K562 (cell line): ENCODE measurements at regions not wholly inside any gene's neighbourhood (a gene's known extent, or its start where the extent isn't known, plus 50 kb on each side); places are given as distances from the start of the nearest gene placed in this dataset.

Experiments used
- ATAC-seq: fragments of 200-7000 bp; cut with Tn5 transposase; 3 replicates; pipeline ENCODE4 v1.9.1; 2020; ENCODE audit warnings: moderate library complexity
- BruUV-seq: library from RNA; stranded (reverse); fragments of 400-500 nt; replicated peaks from 2 replicates; lab custom pipeline; 2021; lab: Mats Ljungman, UMichigan
- CTCF ChIA-PET: fragments of 300-600 bp; formaldehyde crosslinking; extraction: SDS; loops from one replicate; lab custom pipeline; 2021; ENCODE audit warnings: low intra/inter-chr PET ratio; lab: Yijun Ruan, JAX
- POLR2A ChIA-PET: fragments of 300-600, 350-650 bp; sonication (Branson Sonifier 250); formaldehyde crosslinking; extraction: SDS; loops from one replicate; lab custom pipeline; 2021; ENCODE audit warnings: antibody characterized with exemption, inconsistent platforms; lab: Yijun Ruan, JAX
- DNase-seq, 4 experiments: peaks; one replicate each; pipeline versions ENCODE4 v3.0.0 to v3.0.0-alpha.2; 2011 to 2018; ENCODE audit warnings: low spot score in 3 of 4, mixed read lengths in 3 of 4; ENCODE audit errors: extremely low read depth in 1 of 4
- FAIRE-seq: peaks from 2 replicates; lab custom pipeline; 2011; peaks lifted over from hg19 to GRCh38; lab: Jason Lieb, UNC
- H2AFZ ChIP-seq: 2 replicates; pipeline ENCODE4 v1.6.0; 2011; ENCODE audit warnings: low read depth, low read length, control low read depth, inconsistent platforms
- H3K27ac ChIP-seq: fragments of 200-600 bp; 3 replicates; pipeline ENCODE4 v1.8.0; 2011; ENCODE audit warnings: low read depth, mild to moderate bottlenecking, control low read depth, inconsistent platforms, low read length, moderate library complexity, mixed read lengths; ENCODE audit errors: extremely low read depth
- H3K27me3 ChIP-seq, 2 experiments: fragments of 300-600 bp in 1 of 2; 2 replicates in 1 of 2; 3 replicates in 1 of 2; pipeline versions ENCODE4 v1.6.0 to v1.8.0; 2011; ENCODE audit warnings: inconsistent platforms in 2 of 2, low read length in 2 of 2, mild to moderate bottlenecking in 1 of 2, mixed read lengths in 1 of 2, moderate library complexity in 1 of 2; ENCODE audit not compliant: control insufficient read depth in 2 of 2, insufficient read depth in 2 of 2
- H3K36me3 ChIP-seq: fragments of 300-600 bp; 3 replicates; pipeline ENCODE4 v1.8.0; 2011; ENCODE audit warnings: mild to moderate bottlenecking, low read length, inconsistent platforms; ENCODE audit not compliant: control insufficient read depth, insufficient read depth
- H3K4me1 ChIP-seq, 2 experiments: fragments of 200-600 bp in 1 of 2; replicated peaks in 1 of 2; 2 replicates in 1 of 2; 3 replicates in 1 of 2; pipeline versions ENCODE4 v1.5.1 to v1.8.0; 2011; ENCODE audit warnings: inconsistent platforms in 2 of 2, low read length in 2 of 2, mild to moderate bottlenecking in 1 of 2, mixed read lengths in 1 of 2, moderate library complexity in 1 of 2; ENCODE audit not compliant: control insufficient read depth in 2 of 2, insufficient read depth in 2 of 2
- H3K4me2 ChIP-seq: 2 replicates; pipeline ENCODE4 v1.6.1; 2011; ENCODE audit warnings: low read length, control low read depth, inconsistent platforms, mixed read lengths; ENCODE audit not compliant: insufficient read depth
- H3K4me3 ChIP-seq: fragments of 200-600 bp; sonication (generic), shearing (Covaris generic); 2 replicates; pipeline ENCODE4 v1.5.1; 2016; ENCODE audit warnings: control low read depth, inconsistent platforms
- H3K79me2 ChIP-seq: fragments of 200-600 bp; 3 replicates; pipeline ENCODE4 v1.8.0; 2011; ENCODE audit warnings: low read length, inconsistent platforms; ENCODE audit not compliant: control insufficient read depth, insufficient read depth
- H3K9ac ChIP-seq, 2 experiments: 2 replicates each; pipeline versions ENCODE4 v1.6.0 to v1.6.1; 2011; ENCODE audit warnings: low read depth in 2 of 2, low read length in 2 of 2, control low read depth in 1 of 2, inconsistent platforms in 1 of 2, mild to moderate bottlenecking in 1 of 2, mixed read lengths in 1 of 2; ENCODE audit not compliant: insufficient read depth in 1 of 2
- H3K9me1 ChIP-seq: one replicate; pipeline ENCODE4 v1.6.0; 2011; ENCODE audit warnings: inconsistent platforms, mild to moderate bottlenecking, low read length, moderate library complexity; ENCODE audit not compliant: control insufficient read depth, insufficient read depth
- H3K9me3 ChIP-seq: replicated peaks from 2 replicates; pipeline ENCODE4 v1.5.1; 2011; ENCODE audit warnings: low read depth, low read length, inconsistent platforms; ENCODE audit not compliant: control insufficient read depth, insufficient read depth
- H4K20me1 ChIP-seq: replicated peaks from 2 replicates; pipeline ENCODE4 v1.6.1; 2011; ENCODE audit warnings: low read length, inconsistent platforms, mixed read lengths; ENCODE audit not compliant: control insufficient read depth, insufficient read depth
- CBFA2T3 ChIP-seq: fragments of 450-650 bp; IDR thresholded peaks from 2 replicates; pipeline ENCODE4 v1.6.1; 2017
- FUS ChIP-seq: fragments of 200-400 bp; formaldehyde crosslinking; optimal IDR thresholded peaks from 2 replicates; pipeline ENCODE3; 2017; ENCODE audit warnings: low read depth, low read length
- GABPA ChIP-seq: fragments of 200-800 bp; sonication (Bioruptor generic); conservative IDR thresholded peaks from 2 replicates; pipeline ENCODE4 v1.6.1; 2016; ENCODE audit warnings: low read depth, missing genetic modification characterization, missing compliant biosample characterization
- HNRNPL ChIP-seq: fragments of 200-400 bp; formaldehyde crosslinking; IDR thresholded peaks from 2 replicates; pipeline ENCODE4 v1.6.1; 2017; ENCODE audit warnings: low read depth, mild to moderate bottlenecking, low read length
- ILF3 ChIP-seq: fragments of 450-650 bp; IDR thresholded peaks from 2 replicates; pipeline ENCODE4 v1.6.1; 2018; ENCODE audit warnings: antibody characterized with exemption, mild to moderate bottlenecking, moderate library complexity, borderline replicate concordance
- MAZ ChIP-seq, 2 experiments: fragments of 450-650 bp in 1 of 2; sonication (generic) in 1 of 2; formaldehyde crosslinking; IDR thresholded peaks in 1 of 2; conservative IDR thresholded peaks in 1 of 2; 2 replicates each; pipeline versions ENCODE4 v1.4.0 to v1.5.0; 2020; ENCODE audit warnings: mild to moderate bottlenecking in 1 of 2, missing genetic modification reagents in 1 of 2
- NR1H2 ChIP-seq: sonication (generic); formaldehyde crosslinking; IDR thresholded peaks from 2 replicates; pipeline ENCODE4 v1.4.0; 2020; ENCODE audit warnings: mild to moderate bottlenecking, missing genetic modification reagents
- SP2 ChIP-seq: IDR thresholded peaks from 2 replicates; pipeline ENCODE4 v1.6.1; 2011; ENCODE audit warnings: mild to moderate bottlenecking, low read depth, low read length, moderate library complexity; ENCODE audit not compliant: poor library complexity, severe bottlenecking; ENCODE audit errors: extremely low read depth
- SREBF2 ChIP-seq: sonication (generic); formaldehyde crosslinking; IDR thresholded peaks from 2 replicates; pipeline ENCODE4 v1.4.0; 2020; ENCODE audit warnings: mild to moderate bottlenecking, missing genetic modification reagents
- TFAM ChIP-seq: fragments of 250-450 bp; sonication (Bioruptor Pico); conservative IDR thresholded peaks from 2 replicates; pipeline ENCODE4 v1.5.0; 2021; ENCODE audit warnings: mild to moderate bottlenecking, moderate library complexity
- ZFP1 ChIP-seq: fragments of 450-650 bp; formaldehyde crosslinking; IDR thresholded peaks from 2 replicates; pipeline ENCODE4 v1.4.0; 2020; ENCODE audit warnings: mild to moderate bottlenecking, mixed read lengths
- ZNF507 ChIP-seq: conservative IDR thresholded peaks from 2 replicates; pipeline ENCODE4 v1.6.1; 2017; ENCODE audit warnings: missing genetic modification characterization, missing compliant biosample characterization
- ZNF551 ChIP-seq: fragments of 250-450 bp; sonication (Bioruptor Pico); IDR thresholded peaks from 2 replicates; pipeline ENCODE4 v1.5.0; 2021; ENCODE audit warnings: mild to moderate bottlenecking, moderate library complexity
- ZNF717 ChIP-seq: fragments of 250-450 bp; sonication (Bioruptor Pico); IDR thresholded peaks from 2 replicates; pipeline ENCODE4 v1.5.0; 2021
- WGBS: fragments of 100-300 bp; shearing (Covaris generic); methylation state at CpG from one replicate; pipeline ENCODE4 v1.1.6; 2016; ENCODE audit warnings: low coverage, mixed read lengths; ENCODE audit not compliant: insufficient coverage; ENCODE audit errors: missing lambda C conversion rate; 5-methylcytosine and 5-hydroxymethylcytosine counted together
- in situ Hi-C: fragments of 300-500 bp; cut with MboI; formaldehyde crosslinking; loops from 4 replicates; pipeline ENCODE4 v1.15.0; 2018; ENCODE audit warnings: inconsistent platforms, mixed read lengths
- intact Hi-C: fragments of 100-400 bp; cut with micrococcal nuclease; formaldehyde crosslinking; loops from 2 replicates; pipeline ENCODE4 v1.14.2; 2022
- TF ChIP-seq, protein P1 (sequence below): fragments of 200-400 bp; formaldehyde crosslinking; IDR thresholded peaks from 2 replicates; pipeline ENCODE4 v1.6.1; 2017; ENCODE audit warnings: mild to moderate bottlenecking, low read depth, low read length, moderate library complexity
- TF ChIP-seq, protein P2 (sequence below): fragments of 450-650 bp; formaldehyde crosslinking; IDR thresholded peaks from 2 replicates; pipeline ENCODE4 v1.4.0; 2020; ENCODE audit warnings: mild to moderate bottlenecking, moderate library complexity
- TF ChIP-seq, protein P3 (sequence below): fragments of 250-450 bp; sonication (Bioruptor Pico); IDR thresholded peaks from 2 replicates; pipeline ENCODE4 v1.8.0; 2022; ENCODE audit warnings: moderate library complexity, mild to moderate bottlenecking, inconsistent platforms

DNA sequence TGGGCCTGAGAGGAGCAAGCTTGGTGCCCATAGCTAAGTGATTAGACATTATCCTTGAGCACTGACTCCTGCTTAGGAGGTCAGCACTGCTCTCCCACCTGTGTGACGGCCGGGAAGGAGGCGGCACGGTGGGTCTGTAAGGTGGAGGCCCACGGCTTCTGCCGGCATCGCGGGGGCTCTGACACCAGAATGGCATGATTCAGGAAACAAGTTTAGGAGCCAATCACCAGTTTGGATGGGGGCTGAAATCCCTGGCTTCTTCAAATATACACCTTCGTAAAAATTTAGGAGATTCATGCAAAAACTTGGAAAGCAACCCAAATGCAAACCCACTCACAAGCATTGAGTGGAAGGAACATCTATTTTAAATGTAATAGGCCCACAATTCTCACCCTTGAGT lies 307.3 kb upstream of the TSHZ3 start:
- H3K4me3 ChIP-seq, result no peak overlapping the region
- intact Hi-C loops, result no loop called here
- no peak overlapping the region for H3K27ac ChIP-seq
- no peak for ATAC-seq
- no TSS peak for BruUV-seq
- WGBS, result 0% methylated on average over 9 of the region's 9 CpGs
- H4K20me1 ChIP-seq, result no peaks in the 10 kb centered on the region
- CTCF ChIA-PET, result no interaction called here
- H3K4me2 ChIP-seq, result no peak overlapping the region
- no peak for FAIRE-seq
- no peak overlapping the region for H2AFZ ChIP-seq
- no peaks in the 10 kb centered on the region for H3K9me3 ChIP-seq
- H3K9ac ChIP-seq, result no peak overlapping the region
- in situ Hi-C loops, result no loop called here
- DNase-seq, result no peak
- H3K4me1 ChIP-seq, result no peaks in the 10 kb centered on the region
- POLR2A ChIA-PET, result no interaction called here
- TF ChIP-seq ILF3 (no peak), GABPA (tag) (no peak), ZNF551 (CRISPR knock-in tag) (no peak), SREBF2 (CRISPR knock-in tag) (no peak), CBFA2T3 (no peak), MAZ (CRISPR knock-in tag; conservative IDR thresholded peaks at IDR 0.05 in 1 of 2, IDR thresholded peaks at IDR 0.05 in 1 of 2) (no peak), ZNF507 (tag) (no peak), SP2 (no peak), NR1H2 (no peak), ZNF717 (no peak), FUS (no peak), ZFP1 (no peak), TFAM (CRISPR knock-in tag) (no peak), HNRNPL (no peak)
- TF ChIP-seq, protein P1, sequence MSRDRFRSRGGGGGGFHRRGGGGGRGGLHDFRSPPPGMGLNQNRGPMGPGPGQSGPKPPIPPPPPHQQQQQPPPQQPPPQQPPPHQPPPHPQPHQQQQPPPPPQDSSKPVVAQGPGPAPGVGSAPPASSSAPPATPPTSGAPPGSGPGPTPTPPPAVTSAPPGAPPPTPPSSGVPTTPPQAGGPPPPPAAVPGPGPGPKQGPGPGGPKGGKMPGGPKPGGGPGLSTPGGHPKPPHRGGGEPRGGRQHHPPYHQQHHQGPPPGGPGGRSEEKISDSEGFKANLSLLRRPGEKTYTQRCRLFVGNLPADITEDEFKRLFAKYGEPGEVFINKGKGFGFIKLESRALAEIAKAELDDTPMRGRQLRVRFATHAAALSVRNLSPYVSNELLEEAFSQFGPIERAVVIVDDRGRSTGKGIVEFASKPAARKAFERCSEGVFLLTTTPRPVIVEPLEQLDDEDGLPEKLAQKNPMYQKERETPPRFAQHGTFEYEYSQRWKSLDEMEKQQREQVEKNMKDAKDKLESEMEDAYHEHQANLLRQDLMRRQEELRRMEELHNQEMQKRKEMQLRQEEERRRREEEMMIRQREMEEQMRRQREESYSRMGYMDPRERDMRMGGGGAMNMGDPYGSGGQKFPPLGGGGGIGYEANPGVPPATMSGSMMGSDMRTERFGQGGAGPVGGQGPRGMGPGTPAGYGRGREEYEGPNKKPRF, result no peak
- TF ChIP-seq, protein P2, sequence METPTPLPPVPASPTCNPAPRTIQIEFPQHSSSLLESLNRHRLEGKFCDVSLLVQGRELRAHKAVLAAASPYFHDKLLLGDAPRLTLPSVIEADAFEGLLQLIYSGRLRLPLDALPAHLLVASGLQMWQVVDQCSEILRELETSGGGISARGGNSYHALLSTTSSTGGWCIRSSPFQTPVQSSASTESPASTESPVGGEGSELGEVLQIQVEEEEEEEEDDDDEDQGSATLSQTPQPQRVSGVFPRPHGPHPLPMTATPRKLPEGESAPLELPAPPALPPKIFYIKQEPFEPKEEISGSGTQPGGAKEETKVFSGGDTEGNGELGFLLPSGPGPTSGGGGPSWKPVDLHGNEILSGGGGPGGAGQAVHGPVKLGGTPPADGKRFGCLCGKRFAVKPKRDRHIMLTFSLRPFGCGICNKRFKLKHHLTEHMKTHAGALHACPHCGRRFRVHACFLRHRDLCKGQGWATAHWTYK (CRISPR knock-in tag), result no peak
- TF ChIP-seq, protein P3, sequence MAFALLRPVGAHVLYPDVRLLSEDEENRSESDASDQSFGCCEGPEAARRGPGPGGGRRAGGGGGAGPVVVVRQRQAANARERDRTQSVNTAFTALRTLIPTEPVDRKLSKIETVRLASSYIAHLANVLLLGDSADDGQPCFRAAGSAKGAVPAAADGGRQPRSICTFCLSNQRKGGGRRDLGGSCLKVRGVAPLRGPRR (CRISPR knock-in tag), result no peak
- no peaks in the 10 kb centered on the region; a peak in 1 of 5 replicates for H3K27me3 ChIP-seq
- H3K36me3 ChIP-seq, result no peaks in the 10 kb centered on the region
- H3K9me1 ChIP-seq, result no peaks in the 10 kb centered on the region
- H3K79me2 ChIP-seq, result no peaks in the 10 kb centered on the region
